H9 (cell line): ENCODE measurements at regions not wholly inside any gene's neighbourhood (a gene's known extent, or its start where the extent isn't known, plus 50 kb on each side); places are given as distances from the start of the nearest gene placed in this dataset.

ENCODE experiments used
- DNase-seq: peaks from one replicate; pipeline ENCODE4 v3.0.0-alpha.2; 2017
- H2AFZ ChIP-seq: one replicate; pipeline ENCODE4 v1.6.1; 2013; ENCODE audit warnings: mild to moderate bottlenecking, low read length, control low read depth, moderate library complexity
- H2AK5ac ChIP-seq: 2 replicates; pipeline ENCODE4 v1.6.1; 2013; ENCODE audit warnings: low read length, control low read depth, mixed read lengths; ENCODE audit not compliant: insufficient read length
- H2BK120ac ChIP-seq: one replicate; pipeline ENCODE4 v1.6.1; 2013; ENCODE audit warnings: low read depth, mild to moderate bottlenecking, low read length, control low read depth, inconsistent platforms; ENCODE audit not compliant: poor library complexity, severe bottlenecking
- H2BK12ac ChIP-seq: 2 replicates; pipeline ENCODE4 v1.6.1; 2013; ENCODE audit warnings: low read length, control low read depth, mixed read lengths, low read depth; ENCODE audit not compliant: insufficient read length
- H2BK15ac ChIP-seq: 2 replicates; pipeline ENCODE4 v1.6.1; 2013; ENCODE audit warnings: low read depth, low read length, control low read depth
- H2BK20ac ChIP-seq: one replicate; pipeline ENCODE4 v1.6.1; 2013; ENCODE audit warnings: low read depth, mild to moderate bottlenecking, low read length, control low read depth, inconsistent platforms; ENCODE audit not compliant: poor library complexity, severe bottlenecking
- H2BK5ac ChIP-seq: 2 replicates; pipeline ENCODE4 v1.6.1; 2013; ENCODE audit warnings: low read length, control low read depth, mixed read lengths; ENCODE audit not compliant: insufficient read length
- H3K14ac ChIP-seq: 2 replicates; pipeline ENCODE4 v1.6.1; 2013; ENCODE audit warnings: low read length, control low read depth; ENCODE audit not compliant: insufficient read depth
- H3K18ac ChIP-seq: 2 replicates; pipeline ENCODE4 v1.6.1; 2013; ENCODE audit warnings: low read depth, mild to moderate bottlenecking, mixed read lengths, low read length, control low read depth; ENCODE audit not compliant: insufficient read length
- H3K23ac ChIP-seq: 2 replicates; pipeline ENCODE4 v1.6.1; 2013; ENCODE audit warnings: low read length, control low read depth, mixed read lengths, low read depth; ENCODE audit not compliant: insufficient read length
- H3K23me2 ChIP-seq: 2 replicates; pipeline ENCODE4 v1.6.1; 2013; ENCODE audit warnings: low read depth, mild to moderate bottlenecking, mixed read lengths, low read length, control low read depth; ENCODE audit not compliant: insufficient read length, poor library complexity, severe bottlenecking
- H3K27ac ChIP-seq: 2 replicates; pipeline ENCODE4 v1.5.1; 2013; ENCODE audit warnings: low read length, control low read depth, mixed read lengths, low read depth; ENCODE audit not compliant: insufficient read length
- H3K27me3 ChIP-seq: 2 replicates; pipeline ENCODE4 v1.6.1; 2013; ENCODE audit warnings: low read length, control low read depth, inconsistent platforms; ENCODE audit not compliant: insufficient read depth
- H3K4ac ChIP-seq: 2 replicates; pipeline ENCODE4 v1.6.1; 2013; ENCODE audit warnings: low read depth, mild to moderate bottlenecking, control low read depth, inconsistent platforms, low read length, moderate library complexity
- H3K4me1 ChIP-seq: 2 replicates; pipeline ENCODE4 v1.6.1; 2013; ENCODE audit warnings: low read length, control low read depth, inconsistent platforms; ENCODE audit not compliant: insufficient read depth
- H3K4me2 ChIP-seq: 2 replicates; pipeline ENCODE4 v1.6.1; 2013; ENCODE audit warnings: low read length, control low read depth, mixed read lengths; ENCODE audit not compliant: insufficient read length, insufficient read depth
- H3K56ac ChIP-seq: 2 replicates; pipeline ENCODE4 v1.6.1; 2013; ENCODE audit warnings: low read depth, mild to moderate bottlenecking, mixed read lengths, low read length, control low read depth; ENCODE audit not compliant: insufficient read length
- H3K79me1 ChIP-seq: 2 replicates; pipeline ENCODE4 v1.6.1; 2013; ENCODE audit warnings: low read depth, mild to moderate bottlenecking, moderate library complexity, low read length, control low read depth, inconsistent platforms; ENCODE audit not compliant: insufficient read depth, poor library complexity, severe bottlenecking
- H3K79me2 ChIP-seq: 2 replicates; pipeline ENCODE4 v1.6.1; 2013; ENCODE audit warnings: low read length, control low read depth, inconsistent platforms; ENCODE audit not compliant: insufficient read depth
- H3K9ac ChIP-seq: 2 replicates; pipeline ENCODE4 v1.6.1; 2013; ENCODE audit warnings: low read length, control low read depth, mixed read lengths; ENCODE audit not compliant: insufficient read length; ENCODE audit errors: extremely low read depth
- H3K9me3 ChIP-seq: one replicate; pipeline ENCODE4 v1.6.1; 2013; ENCODE audit warnings: low read depth, low read length, inconsistent platforms; ENCODE audit not compliant: control insufficient read depth
- H3T11ph ChIP-seq: one replicate; pipeline ENCODE4 v1.6.1; 2013; ENCODE audit warnings: mild to moderate bottlenecking, low read length, control low read depth, inconsistent platforms
- H4K20me1 ChIP-seq: one replicate; pipeline ENCODE4 v1.6.1; 2013; ENCODE audit not compliant: control insufficient read depth, insufficient read length, insufficient read depth
- H4K5ac ChIP-seq: 2 replicates; pipeline ENCODE4 v1.6.1; 2013; ENCODE audit warnings: low read depth, mild to moderate bottlenecking, mixed read lengths, low read length, control low read depth; ENCODE audit not compliant: insufficient read length
- H4K8ac ChIP-seq: replicated peaks from 2 replicates; pipeline ENCODE4 v1.6.1; 2013; ENCODE audit warnings: low read length, control low read depth, mixed read lengths, low read depth; ENCODE audit not compliant: insufficient read length
- H4K91ac ChIP-seq: 2 replicates; pipeline ENCODE4 v1.6.1; 2013; ENCODE audit warnings: low read depth, mild to moderate bottlenecking, moderate library complexity, mixed read lengths, low read length, control low read depth; ENCODE audit not compliant: insufficient read length
- H3K27ac Mint-ChIP-seq, 3 experiments: 2 replicates in 2 of 3; 3 replicates in 1 of 3; pipeline ENCODE4 v1.8.0; 2020 to 2021; ENCODE audit warnings: mixed read lengths in 3 of 3, mild to moderate bottlenecking in 1 of 3, moderate library complexity in 1 of 3
- H3K27me3 Mint-ChIP-seq: 2 replicates; pipeline ENCODE4 v1.8.0; 2021; ENCODE audit warnings: low read depth, mild to moderate bottlenecking, moderate library complexity, mixed read lengths
- H3K36me3 Mint-ChIP-seq, 3 experiments: 2 replicates in 2 of 3; 3 replicates in 1 of 3; pipeline ENCODE4 v1.8.0; 2020 to 2021; ENCODE audit warnings: low read depth in 3 of 3, mixed read lengths in 3 of 3; ENCODE audit not compliant: insufficient read depth in 1 of 3
- H3K4me1 Mint-ChIP-seq, 2 experiments: 2 replicates each; pipeline ENCODE4 v1.8.0; 2020; ENCODE audit warnings: mixed read lengths in 2 of 2
- H3K4me3 Mint-ChIP-seq, 2 experiments: 2 replicates in 1 of 2; 3 replicates in 1 of 2; pipeline ENCODE4 v1.8.0; 2020 to 2021; ENCODE audit warnings: mild to moderate bottlenecking in 2 of 2, mixed read lengths in 2 of 2, moderate library complexity in 1 of 2
- H3K9me3 Mint-ChIP-seq, 2 experiments: 2 replicates in 1 of 2; 3 replicates in 1 of 2; pipeline ENCODE4 v1.8.0; 2020; ENCODE audit warnings: mild to moderate bottlenecking in 2 of 2, mixed read lengths in 2 of 2, moderate library complexity in 1 of 2
- WGBS: extraction: QIAGEN DNeasy Blood & Tissue Kit; methylation state at CpG from one replicate; pipeline ENCODE4 v1.1.7; 2013; ENCODE audit warnings: missing lambda C conversion rate, low lambda C conversion rate, mixed read lengths; ENCODE audit not compliant: insufficient read length; ENCODE audit errors: extremely low coverage; 5-methylcytosine and 5-hydroxymethylcytosine counted together
- TF ChIP-seq, protein P1 (sequence below): fragments of 200-600 bp; sonication (generic); conservative IDR thresholded peaks from 3 replicates; pipeline ENCODE4 v1.8.0; 2021; ENCODE audit warnings: antibody characterized with exemption, mild to moderate bottlenecking

GRCh38 chr2:163395602-163396001, 340.2 kb downstream of the FIGN start:
- Histone ChIP-seq H4K5ac (no peak overlapping the region), H3K4me1 (no peaks in the 10 kb centered on the region)

More at GRCh38 chr2:163395602-163396001, 340.2 kb downstream of the FIGN start:
- H4K91ac ChIP-seq = no peak overlapping the region
- H3K18ac ChIP-seq = no peak overlapping the region
- no peak overlapping the region for H3K27ac ChIP-seq
- no peak overlapping the region for H2AFZ ChIP-seq
- no peak for DNase-seq
- H3K14ac ChIP-seq = no peak overlapping the region
- no peak overlapping the region for H2BK120ac ChIP-seq
- H3K79me1 ChIP-seq = no peaks in the 10 kb centered on the region
- Mint-ChIP-seq H3K27me3 (no peaks in the 10 kb centered on the region), H3K4me1 (no peaks in the 10 kb centered on the region), H3K4me3 (no peak overlapping the region), H3K27ac (no peak overlapping the region), H3K36me3 (no peaks in the 10 kb centered on the region), H3K9me3 (no peaks in the 10 kb centered on the region)
- no peaks in the 10 kb centered on the region for H3K9me3 ChIP-seq
- H3K9ac ChIP-seq = no peak overlapping the region
- no peaks in the 10 kb centered on the region for H4K20me1 ChIP-seq
- no peak overlapping the region for H3T11ph ChIP-seq
- H3K23me2 ChIP-seq = no peaks in the 10 kb centered on the region
- no peak overlapping the region for H3K56ac ChIP-seq
- H3K27me3 ChIP-seq = no peaks in the 10 kb centered on the region
- TF ChIP-seq, protein P1, sequence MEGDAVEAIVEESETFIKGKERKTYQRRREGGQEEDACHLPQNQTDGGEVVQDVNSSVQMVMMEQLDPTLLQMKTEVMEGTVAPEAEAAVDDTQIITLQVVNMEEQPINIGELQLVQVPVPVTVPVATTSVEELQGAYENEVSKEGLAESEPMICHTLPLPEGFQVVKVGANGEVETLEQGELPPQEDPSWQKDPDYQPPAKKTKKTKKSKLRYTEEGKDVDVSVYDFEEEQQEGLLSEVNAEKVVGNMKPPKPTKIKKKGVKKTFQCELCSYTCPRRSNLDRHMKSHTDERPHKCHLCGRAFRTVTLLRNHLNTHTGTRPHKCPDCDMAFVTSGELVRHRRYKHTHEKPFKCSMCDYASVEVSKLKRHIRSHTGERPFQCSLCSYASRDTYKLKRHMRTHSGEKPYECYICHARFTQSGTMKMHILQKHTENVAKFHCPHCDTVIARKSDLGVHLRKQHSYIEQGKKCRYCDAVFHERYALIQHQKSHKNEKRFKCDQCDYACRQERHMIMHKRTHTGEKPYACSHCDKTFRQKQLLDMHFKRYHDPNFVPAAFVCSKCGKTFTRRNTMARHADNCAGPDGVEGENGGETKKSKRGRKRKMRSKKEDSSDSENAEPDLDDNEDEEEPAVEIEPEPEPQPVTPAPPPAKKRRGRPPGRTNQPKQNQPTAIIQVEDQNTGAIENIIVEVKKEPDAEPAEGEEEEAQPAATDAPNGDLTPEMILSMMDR = no peak
- WGBS = no CpG with 5 or more reads among the region's 2 CpGs
- no peak overlapping the region for H3K4ac ChIP-seq
- no peak overlapping the region for H4K8ac ChIP-seq
- H3K23ac ChIP-seq = no peak overlapping the region
- H2AK5ac ChIP-seq = no peak overlapping the region
- H3K79me2 ChIP-seq = no peaks in the 10 kb centered on the region
- no peak overlapping the region for H2BK20ac ChIP-seq
- H3K4me2 ChIP-seq = no peak overlapping the region
- no peak overlapping the region for H2BK15ac ChIP-seq
- no peak overlapping the region for H2BK12ac ChIP-seq
- H2BK5ac ChIP-seq = no peak overlapping the region
